ENCODE measurements at regions not wholly inside any gene's neighbourhood (a gene's known extent, or its start where the extent isn't known, plus 50 kb on each side); places are given as distances from the start of the nearest gene placed in this dataset.
"Not testable (repeated sequence)": the region's sequence is repeated elsewhere in the genome, so short reads cannot be mapped to it uniquely, and the experiment has no call there.

GRCh38 chr16:27600381-27600780, 50.4 kb downstream of the KATNIP start:
- DNase-seq, result no peak

GRCh38 chr16:27602103-27602502, 52.2 kb downstream of the KATNIP start:
- DNase-seq, result no peak

GRCh38 chr16:27605500-27606106, 55.7 kb downstream of the KATNIP start:
- DNase-seq, result not testable (repeated sequence)

- no peak for DNase-seq
Observed at GRCh38 chr16:27611340-27611739, 61.4 kb downstream of the KATNIP start.

DNA sequence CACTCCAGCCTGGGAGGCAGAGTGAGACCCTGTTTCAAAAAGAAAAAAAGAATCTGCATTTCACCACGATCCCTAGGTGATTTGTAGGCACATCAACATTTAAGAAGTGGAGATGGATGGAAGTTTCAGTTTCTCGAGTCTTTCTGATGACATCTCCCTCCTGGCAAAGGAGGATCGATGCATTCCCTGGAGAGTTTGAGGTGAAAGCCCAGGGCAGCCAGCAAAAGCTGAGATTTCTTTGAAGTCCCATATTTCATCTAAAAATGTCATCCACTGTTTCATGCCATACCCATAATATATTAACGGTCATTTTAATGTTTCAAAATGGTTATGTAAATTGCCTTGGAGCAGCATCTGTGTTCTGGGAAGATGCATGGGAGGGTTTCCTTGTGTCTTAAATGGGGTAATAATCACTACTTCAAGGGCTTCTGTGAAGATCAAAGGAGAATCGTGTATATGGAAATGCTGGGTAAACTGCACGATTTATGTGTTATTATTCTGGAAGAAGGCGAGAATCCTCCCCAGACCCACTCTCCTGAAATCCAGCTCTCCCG, 63.4 kb downstream of the KATNIP start:
- no peak for DNase-seq

DNA sequence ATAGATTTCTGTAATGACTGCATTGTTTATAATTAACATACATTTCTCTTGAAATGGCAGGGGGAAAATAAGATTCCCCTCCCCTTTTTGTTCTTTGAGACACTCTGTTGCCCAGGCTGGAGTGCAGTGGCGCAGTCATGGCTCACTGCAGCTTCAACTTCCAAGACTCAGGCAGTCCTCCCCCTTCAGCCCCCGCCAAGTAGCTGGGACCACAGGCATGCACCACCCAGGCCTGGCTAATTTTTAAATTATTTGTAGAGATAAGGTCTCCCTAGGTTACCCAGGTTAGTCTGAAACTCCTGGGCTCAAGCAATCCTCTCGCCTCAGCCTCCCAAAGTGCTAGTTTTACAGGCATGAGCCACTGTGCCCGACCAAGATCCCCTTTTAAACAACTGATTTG, 67.7 kb downstream of the KATNIP start:
- DNase-seq, result no peak

- DNase-seq, result no peak
Observed at GRCh38 chr16:27618165-27618564, 68.2 kb downstream of the KATNIP start.

DNA sequence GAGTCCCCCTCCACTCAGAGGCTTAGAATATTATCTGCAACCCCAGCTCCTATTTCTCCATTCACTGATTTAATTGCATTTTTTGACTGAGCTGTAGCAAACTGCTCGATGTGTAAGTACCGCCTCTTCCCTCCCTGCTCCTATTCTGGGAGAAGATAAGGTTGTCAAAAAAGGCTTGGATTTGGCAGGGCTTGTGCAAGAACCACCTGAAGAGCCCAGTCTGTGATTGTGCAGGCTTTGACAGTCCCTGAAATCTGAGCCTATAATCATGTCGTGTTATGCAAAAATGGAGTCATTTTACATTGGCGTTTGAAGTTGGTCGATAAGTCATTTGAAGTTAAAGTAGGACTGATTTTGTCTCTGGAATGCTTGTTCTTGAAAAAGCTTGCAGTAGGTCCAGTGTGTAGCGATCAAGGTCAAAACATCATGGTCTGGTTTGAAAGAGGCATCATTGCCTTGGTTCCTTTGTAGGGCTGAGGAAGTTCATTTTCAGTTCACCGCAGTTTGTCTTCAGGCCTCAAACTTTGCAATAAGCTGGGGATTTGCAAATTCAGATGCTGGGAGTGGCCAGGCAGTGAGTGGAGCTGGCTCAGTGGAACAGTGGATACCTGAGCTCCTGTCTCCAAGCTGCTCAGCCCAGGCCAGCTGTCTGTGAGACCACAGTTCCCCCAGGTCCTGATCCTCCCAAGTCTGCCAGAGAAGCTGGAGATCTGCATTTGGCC, 68.8 kb downstream of the KATNIP start:
- no peak for DNase-seq

- no peak for DNase-seq
Observed at GRCh38 chr16:27620541-27620940, 70.6 kb downstream of the KATNIP start.

DNA sequence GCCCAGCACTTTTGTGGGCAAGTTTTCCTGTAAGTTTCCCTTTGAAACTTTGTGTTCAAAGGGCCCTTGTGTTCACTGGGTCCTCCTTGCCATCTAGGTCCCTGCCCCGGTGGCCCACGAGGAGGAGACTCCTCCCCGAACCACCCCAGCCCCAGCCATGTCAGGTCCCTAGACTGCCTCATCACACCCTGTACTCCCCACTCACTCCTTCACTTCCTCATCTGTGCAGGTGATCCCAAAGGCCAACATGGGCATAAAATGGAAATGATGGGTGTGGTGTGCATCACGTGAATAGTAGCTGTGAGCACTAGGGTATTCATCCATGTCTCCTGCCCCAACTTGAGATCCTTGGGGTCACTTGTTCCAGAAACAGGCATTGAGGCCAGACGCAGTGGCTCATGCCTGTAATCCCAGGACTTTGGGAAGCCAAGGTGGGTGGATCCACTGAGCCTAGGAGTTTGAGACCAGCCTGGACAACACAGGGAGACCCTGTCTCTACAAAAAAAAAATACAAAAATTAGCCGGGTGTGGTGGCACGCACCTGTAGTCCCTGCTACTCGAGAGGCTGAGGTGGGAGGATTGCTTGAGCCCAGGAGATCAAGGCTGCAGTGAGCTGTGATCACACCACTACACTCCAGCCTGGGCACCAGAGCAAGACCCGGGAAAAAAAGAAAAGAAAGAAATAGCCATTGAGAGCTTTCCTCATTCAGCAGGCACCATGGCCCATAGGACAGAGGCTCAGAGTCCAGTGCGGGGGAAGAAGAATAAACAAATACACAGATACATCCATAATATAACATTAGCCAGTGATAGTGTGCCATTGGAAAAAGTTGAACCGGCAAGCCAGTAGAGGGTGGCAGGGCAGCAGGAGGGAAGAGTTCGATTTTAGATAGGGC, 74.5 kb downstream of the KATNIP start:
- DNase-seq, result no peak

DNA sequence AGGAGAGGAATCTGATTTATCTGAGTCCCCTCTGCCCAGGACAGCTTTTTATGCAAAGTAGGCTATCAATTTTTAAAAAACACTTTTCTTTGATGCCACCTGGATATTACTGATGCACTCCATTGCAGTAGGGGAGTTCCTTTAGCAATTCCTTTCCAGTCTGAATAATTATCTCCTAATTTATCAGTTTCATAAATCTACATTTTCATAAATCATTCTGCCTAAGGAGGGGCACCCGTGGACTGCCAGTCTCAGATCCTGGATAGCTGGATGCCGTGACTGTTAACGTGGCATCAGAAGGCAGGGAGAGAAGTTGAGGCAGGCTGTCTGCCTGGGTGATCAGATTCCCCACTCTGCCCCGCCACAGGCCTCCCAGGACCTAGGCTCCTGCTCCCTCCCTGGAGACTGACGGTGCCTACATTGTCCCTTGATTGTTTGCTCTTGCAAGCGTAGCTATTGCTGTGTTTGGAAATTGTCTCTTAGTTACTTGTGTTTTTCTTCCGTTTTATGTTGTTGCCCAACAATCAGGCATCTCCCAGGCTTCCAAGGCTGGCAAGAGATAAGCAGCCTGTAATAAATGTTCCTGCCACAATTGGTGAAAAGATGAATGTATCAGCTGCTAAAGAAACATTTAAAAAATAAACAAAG, 75.2 kb downstream of the KATNIP start:
- DNase-seq, result no peak

DNA sequence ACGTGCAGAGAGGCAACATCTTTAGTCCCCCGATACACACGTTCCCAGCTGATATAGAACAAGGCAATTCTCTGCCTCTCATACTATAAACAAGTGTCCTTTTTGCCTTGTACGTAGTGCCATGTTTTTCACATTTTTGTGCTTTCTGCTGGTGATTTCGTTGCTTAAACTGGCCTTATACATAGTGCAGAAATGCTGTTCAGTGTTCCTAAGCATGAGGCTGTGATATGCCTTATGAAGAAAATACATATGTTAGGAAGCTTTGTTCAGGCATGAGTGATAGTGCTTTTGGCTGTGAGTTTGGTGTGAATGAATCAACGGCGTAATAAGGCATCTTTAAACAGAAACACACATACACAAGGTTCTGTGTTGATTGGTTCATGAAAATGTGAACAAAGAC, 77.2 kb downstream of the KATNIP start:
- no peak for DNase-seq

- DNase-seq, result peak; percentile 44
Observed at GRCh38 chr16:27628241-27628942, 78.4 kb downstream of the KATNIP start.

DNA sequence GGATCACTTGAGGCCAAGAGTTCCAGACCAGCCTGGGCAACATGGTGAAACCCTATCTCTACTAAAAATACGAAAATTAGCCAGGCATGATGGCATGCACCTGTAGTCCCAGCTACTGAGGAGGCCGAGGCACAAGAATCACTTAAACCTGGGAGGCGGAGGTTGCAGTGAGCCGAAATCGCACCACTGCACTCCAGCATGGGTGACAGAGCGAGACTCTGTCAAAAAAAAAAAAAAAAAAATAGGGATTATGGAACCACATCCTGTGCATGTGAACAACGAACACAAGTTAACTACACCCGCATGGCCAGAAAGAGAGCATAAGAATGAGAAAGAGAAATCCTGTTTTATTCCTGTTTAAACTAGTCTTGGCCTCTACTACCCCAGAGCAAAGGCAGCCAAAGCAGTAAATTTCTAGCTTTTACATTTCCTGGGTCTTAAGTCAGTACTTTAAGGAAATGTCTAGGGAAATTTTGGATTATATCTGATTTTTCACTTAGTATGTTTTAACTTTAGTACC, 79.1 kb downstream of the KATNIP start:
- not testable (repeated sequence) for DNase-seq

DNA sequence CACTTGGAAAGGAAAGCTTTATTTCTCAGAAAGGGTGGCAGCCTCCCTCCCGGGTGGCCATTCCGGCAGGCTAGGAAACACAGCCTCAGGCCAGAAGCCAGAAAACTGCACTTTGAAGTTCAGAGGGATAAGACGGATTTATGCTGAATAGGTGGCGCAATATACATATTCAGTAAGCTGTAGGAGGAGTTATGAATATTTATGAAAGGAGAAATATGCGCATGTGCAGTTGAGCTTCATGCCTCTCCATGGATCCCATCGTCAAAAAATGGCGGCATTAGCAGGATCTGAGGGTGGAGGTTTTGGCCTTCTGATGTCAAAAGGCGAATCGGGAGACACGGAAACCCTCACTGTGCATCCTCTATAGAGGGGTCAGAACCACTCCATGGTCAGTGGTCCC, 82.3 kb downstream of the KATNIP start:
- no peak for DNase-seq

DNA sequence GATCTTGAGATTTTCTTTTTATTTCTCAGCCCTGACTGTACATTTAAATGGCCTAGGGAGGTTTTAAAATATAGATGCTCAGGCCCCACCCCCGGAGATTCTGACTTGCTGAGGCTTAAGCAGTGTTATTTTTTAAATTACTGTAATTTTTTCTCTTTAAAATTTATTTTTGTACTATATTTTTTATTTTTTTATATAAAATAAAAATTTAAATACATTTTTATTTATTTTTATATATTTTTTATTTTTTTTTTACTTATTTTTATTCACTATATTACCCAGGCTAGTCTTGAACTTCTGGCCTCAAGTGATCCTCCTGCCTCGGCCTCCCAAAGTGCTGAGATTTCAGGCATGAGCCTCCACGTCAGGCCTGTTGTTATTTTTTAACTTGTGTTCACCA, 83.3 kb downstream of the KATNIP start:
- DNase-seq, result no peak

GRCh38 chr16:27633721-27634120, 83.8 kb downstream of the KATNIP start:
- no peak for DNase-seq

GRCh38 chr16:27634779-27635178, 84.8 kb downstream of the KATNIP start:
- peak; percentile 52 for DNase-seq

DNA sequence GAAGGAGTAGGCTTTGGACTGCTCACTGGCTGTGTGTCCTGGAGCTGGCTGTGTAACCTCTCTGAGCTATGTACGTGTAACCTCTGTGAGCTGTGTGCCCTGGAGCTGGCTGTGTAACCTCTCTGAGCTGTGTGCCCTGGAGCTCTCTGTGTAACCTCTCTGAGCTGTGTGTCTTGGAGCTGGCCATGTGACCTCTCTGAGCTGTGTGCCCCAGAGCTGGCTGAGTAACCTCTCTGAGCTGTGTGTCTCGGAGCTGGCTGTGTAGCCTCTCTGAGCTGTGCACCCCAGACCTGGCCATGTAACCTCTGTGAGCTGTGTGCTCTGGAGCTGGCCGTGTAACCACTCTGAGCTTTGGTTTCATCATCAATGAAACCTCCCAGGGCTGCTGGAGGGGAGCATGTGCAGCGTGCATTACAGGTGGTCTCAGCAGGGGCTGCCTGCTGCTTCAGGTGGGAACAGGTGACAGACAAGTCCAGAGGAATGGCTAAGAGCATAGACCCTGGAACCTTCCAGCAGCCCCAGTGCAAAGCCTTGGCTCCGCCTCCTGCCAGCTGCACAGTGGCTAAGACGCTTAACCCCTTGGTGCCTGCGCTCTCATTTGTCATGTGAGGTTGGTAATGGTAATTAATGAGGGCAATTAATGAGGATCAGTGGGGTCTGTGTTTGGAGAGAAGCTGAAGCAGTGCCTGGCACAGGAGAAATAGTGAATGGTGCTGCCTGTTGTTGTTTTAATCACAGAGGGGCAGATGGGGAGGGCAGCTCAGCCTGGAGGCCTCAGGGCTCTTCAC, 86.7 kb downstream of the KATNIP start:
- DNase-seq, result no peak

DNA sequence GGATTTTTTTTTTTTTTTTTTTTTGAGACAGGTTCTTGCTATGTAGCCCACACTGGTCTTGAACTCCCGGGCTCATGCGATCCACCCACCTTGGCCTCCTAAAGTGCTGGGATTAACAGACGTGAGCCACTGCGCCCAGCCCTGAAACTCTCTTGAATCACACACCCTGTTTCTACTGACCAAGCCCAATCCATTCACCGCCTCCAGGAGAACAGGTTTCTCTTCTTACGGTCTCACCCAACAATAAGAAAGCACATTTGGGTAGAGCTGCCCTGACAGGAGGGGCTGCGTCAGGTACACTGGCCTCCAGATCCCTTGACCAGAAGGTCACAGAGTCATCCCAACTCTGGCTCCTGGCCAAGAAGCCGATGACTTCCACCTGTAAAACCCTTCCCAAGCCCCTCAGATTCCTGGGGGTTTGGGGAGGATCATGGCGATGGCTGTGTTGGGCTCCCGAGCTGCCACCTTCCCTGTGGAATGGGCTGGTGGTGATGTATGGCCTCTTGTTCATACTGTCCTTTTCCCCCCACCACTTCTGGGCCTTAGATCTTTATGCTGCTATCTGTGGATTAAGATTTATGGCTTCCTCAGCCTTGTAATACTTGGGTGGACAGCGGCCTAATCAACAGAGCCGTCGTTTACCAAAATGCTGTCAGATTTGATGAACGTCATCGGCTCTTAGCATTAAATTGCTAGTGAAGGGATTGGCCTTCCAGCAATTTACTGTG, 89.1 kb downstream of the KATNIP start:
- no peak for DNase-seq

All from femur (tissue), 1 donor.